Mesothelial cell of epicardium (in vitro differentiated cells): ENCODE measurements at regions not wholly inside any gene's neighbourhood (a gene's known extent, or its start where the extent isn't known, plus 50 kb on each side); places are given as distances from the start of the nearest gene placed in this dataset.

Experiments
- DNase-seq, 2 experiments: peaks; one replicate each; pipeline ENCODE4 v3.0.0; 2021; ENCODE audit warnings: low spot score in 2 of 2; ENCODE audit not compliant: unreplicated experiment in 2 of 2
- H3K27ac Mint-ChIP-seq: 2 replicates; pipeline ENCODE4 v1.8.0; 2021; ENCODE audit warnings: mixed read lengths
- H3K27me3 Mint-ChIP-seq: 2 replicates; pipeline ENCODE4 v1.8.0; 2021; ENCODE audit warnings: low read depth, mixed read lengths
- H3K36me3 Mint-ChIP-seq: 2 replicates; pipeline ENCODE4 v1.8.0; 2021; ENCODE audit warnings: mixed read lengths
- H3K4me1 Mint-ChIP-seq: 2 replicates; pipeline ENCODE4 v1.8.0; 2021; ENCODE audit warnings: mixed read lengths
- H3K4me3 Mint-ChIP-seq: 2 replicates; pipeline ENCODE4 v1.8.0; 2021; ENCODE audit warnings: mild to moderate bottlenecking, moderate library complexity, mixed read lengths
- H3K9me3 Mint-ChIP-seq: 2 replicates; pipeline ENCODE4 v1.8.0; 2021; ENCODE audit warnings: mixed read lengths
- TF ChIP-seq, protein P1 (sequence below): fragments of 200-600 bp; sonication (generic); IDR thresholded peaks from one replicate; pipeline ENCODE4 v1.5.0; 2021; ENCODE audit warnings: antibody characterized with exemption; ENCODE audit not compliant: unreplicated experiment

DNA sequence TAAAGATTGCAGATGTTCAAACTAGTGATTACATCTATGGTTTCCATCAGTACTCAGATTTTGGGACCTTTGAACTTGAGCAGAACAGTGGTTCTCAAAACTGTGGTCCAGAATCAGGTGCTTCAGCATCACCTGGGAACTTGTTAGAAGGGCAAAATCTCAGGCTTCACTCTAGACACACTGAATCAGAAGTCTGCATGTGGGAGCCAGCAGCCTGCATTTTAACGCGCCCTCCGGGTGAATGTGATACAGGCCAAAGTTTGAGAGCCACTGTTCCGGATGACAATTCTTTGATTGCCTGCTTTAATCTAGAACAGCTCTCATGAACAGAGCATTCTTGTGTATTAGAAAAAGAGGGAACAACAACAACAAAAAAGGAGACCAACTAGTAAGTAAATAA is 261.7 kb downstream of the GPD2 start:
- Mint-ChIP-seq H3K36me3 (no peaks in the 10 kb centered on the region), H3K9me3 (no peaks in the 10 kb centered on the region), H3K4me1 (no peaks in the 10 kb centered on the region), H3K27ac (no peak overlapping the region), H3K4me3 (no peak overlapping the region), H3K27me3 (no peaks in the 10 kb centered on the region)
- DNase-seq = no peak
- TF ChIP-seq, protein P1, sequence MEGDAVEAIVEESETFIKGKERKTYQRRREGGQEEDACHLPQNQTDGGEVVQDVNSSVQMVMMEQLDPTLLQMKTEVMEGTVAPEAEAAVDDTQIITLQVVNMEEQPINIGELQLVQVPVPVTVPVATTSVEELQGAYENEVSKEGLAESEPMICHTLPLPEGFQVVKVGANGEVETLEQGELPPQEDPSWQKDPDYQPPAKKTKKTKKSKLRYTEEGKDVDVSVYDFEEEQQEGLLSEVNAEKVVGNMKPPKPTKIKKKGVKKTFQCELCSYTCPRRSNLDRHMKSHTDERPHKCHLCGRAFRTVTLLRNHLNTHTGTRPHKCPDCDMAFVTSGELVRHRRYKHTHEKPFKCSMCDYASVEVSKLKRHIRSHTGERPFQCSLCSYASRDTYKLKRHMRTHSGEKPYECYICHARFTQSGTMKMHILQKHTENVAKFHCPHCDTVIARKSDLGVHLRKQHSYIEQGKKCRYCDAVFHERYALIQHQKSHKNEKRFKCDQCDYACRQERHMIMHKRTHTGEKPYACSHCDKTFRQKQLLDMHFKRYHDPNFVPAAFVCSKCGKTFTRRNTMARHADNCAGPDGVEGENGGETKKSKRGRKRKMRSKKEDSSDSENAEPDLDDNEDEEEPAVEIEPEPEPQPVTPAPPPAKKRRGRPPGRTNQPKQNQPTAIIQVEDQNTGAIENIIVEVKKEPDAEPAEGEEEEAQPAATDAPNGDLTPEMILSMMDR = no peak

DNA sequence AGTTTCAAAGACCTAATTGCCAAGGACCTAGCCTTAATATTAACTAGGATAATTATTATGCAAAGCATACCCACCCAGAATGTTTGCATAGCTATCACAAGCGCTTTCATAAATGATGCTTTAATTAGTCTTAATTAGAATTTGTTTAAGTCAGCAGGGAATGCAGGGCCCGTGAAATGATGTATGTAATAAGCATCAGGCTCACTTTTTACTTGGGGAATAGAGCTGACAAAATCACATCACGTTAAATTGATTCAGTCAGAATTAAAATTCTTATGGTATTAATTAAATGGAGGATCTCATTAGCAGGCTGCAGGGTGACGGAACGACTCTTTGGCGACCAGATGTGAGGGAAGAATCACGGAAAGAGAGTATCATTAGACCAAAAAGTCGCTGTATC is 264.5 kb downstream of the GPD2 start:
- no peak overlapping the region for H3K4me3 Mint-ChIP-seq
- TF ChIP-seq, protein P1 = no peak
- DNase-seq = no peak
- H3K9me3 Mint-ChIP-seq = no peaks in the 10 kb centered on the region
- H3K4me1 Mint-ChIP-seq = no peaks in the 10 kb centered on the region
- H3K27me3 Mint-ChIP-seq = no peaks in the 10 kb centered on the region
- H3K36me3 Mint-ChIP-seq = no peaks in the 10 kb centered on the region
- no peak overlapping the region for H3K27ac Mint-ChIP-seq

DNA sequence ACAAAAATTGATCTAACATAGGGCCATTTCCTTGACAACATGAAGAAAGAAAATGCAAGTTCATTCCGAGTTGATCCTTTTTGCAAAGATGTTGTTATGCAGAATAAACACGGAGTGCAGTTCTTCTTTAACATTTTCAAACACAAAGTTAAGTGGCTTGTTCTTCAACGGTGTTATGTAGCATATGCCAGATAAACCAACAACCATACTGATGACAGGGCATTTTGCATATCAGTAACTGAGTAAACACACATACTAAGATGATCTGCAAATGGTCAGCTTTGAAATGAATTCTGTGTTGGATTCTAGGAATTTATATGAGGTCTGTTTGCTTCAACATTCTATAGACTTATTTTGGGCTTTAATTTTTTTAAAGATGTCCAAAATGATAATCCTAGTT is 266.4 kb downstream of the GPD2 start:
- H3K36me3 Mint-ChIP-seq = no peaks in the 10 kb centered on the region
- no peak for DNase-seq
- no peaks in the 10 kb centered on the region for H3K9me3 Mint-ChIP-seq
- H3K27ac Mint-ChIP-seq = no peak overlapping the region
- no peaks in the 10 kb centered on the region for H3K27me3 Mint-ChIP-seq
- no peak overlapping the region for H3K4me3 Mint-ChIP-seq
- TF ChIP-seq, protein P1 = no peak
- no peaks in the 10 kb centered on the region for H3K4me1 Mint-ChIP-seq

DNA sequence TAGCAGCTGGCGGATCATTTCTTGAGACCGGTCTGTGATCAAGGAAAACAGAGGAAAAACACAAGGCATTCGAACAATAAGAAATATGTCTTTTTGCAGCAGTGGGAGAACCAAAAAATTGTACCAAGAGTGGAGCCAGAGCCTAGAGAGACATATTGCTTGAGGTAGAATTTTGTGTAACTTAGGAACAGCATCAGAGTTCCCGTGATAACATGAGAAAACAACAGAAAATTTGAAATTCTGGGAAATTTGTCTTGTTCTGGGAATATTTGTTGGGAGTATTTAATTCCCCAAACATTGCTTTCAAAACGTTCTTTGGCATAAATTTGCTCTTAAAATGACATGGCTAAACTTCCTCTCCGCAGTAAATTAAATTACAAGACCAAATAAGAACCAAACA is 267.5 kb downstream of the GPD2 start:
- H3K36me3 Mint-ChIP-seq = no peaks in the 10 kb centered on the region
- H3K27ac Mint-ChIP-seq = no peak overlapping the region
- no peaks in the 10 kb centered on the region for H3K9me3 Mint-ChIP-seq
- no peaks in the 10 kb centered on the region for H3K4me1 Mint-ChIP-seq
- H3K27me3 Mint-ChIP-seq = no peaks in the 10 kb centered on the region
- no peak for DNase-seq
- no peak overlapping the region for H3K4me3 Mint-ChIP-seq
- TF ChIP-seq, protein P1 = no peak

DNA sequence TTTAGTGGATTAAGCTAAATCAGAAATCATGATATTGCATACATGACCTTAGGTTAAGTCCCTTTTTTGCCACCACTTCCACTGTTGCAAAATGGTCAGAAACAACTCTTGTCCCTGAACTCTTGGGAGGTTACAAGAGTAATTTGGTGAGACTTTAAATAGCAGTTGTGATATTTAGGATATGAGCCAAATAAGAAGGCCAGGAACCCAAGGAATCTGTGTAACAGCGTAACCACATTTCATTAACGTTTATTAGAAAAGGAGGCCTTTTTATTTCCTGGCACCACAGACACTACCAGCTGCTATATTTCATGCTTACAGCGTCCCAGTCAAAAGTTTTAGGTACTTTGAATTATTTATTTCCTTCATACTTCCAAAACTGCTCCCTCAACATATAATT is 268.0 kb downstream of the GPD2 start:
- Mint-ChIP-seq H3K4me1 (no peaks in the 10 kb centered on the region), H3K27ac (no peak overlapping the region), H3K4me3 (no peak overlapping the region), H3K36me3 (no peaks in the 10 kb centered on the region), H3K9me3 (no peaks in the 10 kb centered on the region), H3K27me3 (no peaks in the 10 kb centered on the region)
- TF ChIP-seq, protein P1 = no peak
- DNase-seq = no peak

DNA sequence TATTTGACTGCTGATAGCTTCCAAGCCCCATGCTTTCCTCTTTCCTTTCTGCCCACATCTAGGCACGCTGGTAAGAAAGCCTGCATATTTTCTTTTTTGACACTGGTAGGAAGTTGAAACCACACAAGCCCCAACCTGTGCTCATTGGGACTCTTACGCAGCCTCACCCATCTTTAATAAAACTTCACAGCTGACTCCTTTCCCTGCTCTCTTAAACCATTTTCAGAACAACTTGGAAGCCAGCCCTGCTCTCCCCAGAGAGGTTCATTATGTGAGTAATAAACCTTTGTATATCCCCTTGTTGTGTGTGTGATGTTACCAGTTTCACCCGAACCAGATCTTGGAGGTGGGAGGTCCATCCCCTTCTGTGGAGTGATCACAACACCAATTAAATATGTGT is 268.4 kb downstream of the GPD2 start:
- no peak for DNase-seq
- TF ChIP-seq, protein P1 = no peak
- H3K27me3 Mint-ChIP-seq = no peaks in the 10 kb centered on the region
- no peaks in the 10 kb centered on the region for H3K36me3 Mint-ChIP-seq
- H3K9me3 Mint-ChIP-seq = no peaks in the 10 kb centered on the region
- no peak overlapping the region for H3K4me3 Mint-ChIP-seq
- H3K4me1 Mint-ChIP-seq = no peaks in the 10 kb centered on the region
- no peak overlapping the region for H3K27ac Mint-ChIP-seq
